Fibroblast of lung (primary cell): ENCODE measurements at regions not wholly inside any gene's neighbourhood (a gene's known extent, or its start where the extent isn't known, plus 50 kb on each side); places are given as distances from the start of the nearest gene placed in this dataset.

Source experiments
- CTCF ChIP-seq, 2 donors: IDR thresholded peaks in 1 of 2; conservative IDR thresholded peaks in 1 of 2; 1 replicate in 1 of 2; 2 replicates in 1 of 2; pipeline ENCODE4 v1.5.1; 2011 to 2012; ENCODE audit warnings: low read length in 2 of 2, control low read depth in 1 of 2, inconsistent platforms in 1 of 2, low read depth in 1 of 2, mild to moderate bottlenecking in 1 of 2
- EZH2 ChIP-seq: IDR thresholded peaks from 2 replicates; pipeline ENCODE4 v1.5.1; 2012; ENCODE audit warnings: low read length, control low read depth, mild to moderate bottlenecking; ENCODE audit errors: missing control alignments

GRCh38 chr16:13392341-13392740 is 490.9 kb downstream of the SHISA9 start:
- TF ChIP-seq CTCF (conservative IDR thresholded peaks at IDR 0.05 in 1 of 2, IDR thresholded peaks at IDR 0.05 in 1 of 2; ENCODE audit: low read depth in 1 of 2, low read length in 2 of 2), result no peak
- no peak for TF ChIP-seq EZH2
